ENCODE measurements at regions not wholly inside any gene's neighbourhood (a gene's known extent, or its start where the extent isn't known, plus 50 kb on each side); places are given as distances from the start of the nearest gene placed in this dataset.

GRCh38 chr14:26382901-26383685 is 214.7 kb downstream of the NOVA1 start:
- no peak for TF ChIP-seq CTCF (IDR thresholded peaks at IDR 0.05)
- Histone ChIP-seq H3K27me3 (no peaks in the 10 kb centered on the region), H3K9me3 (no peaks in the 10 kb centered on the region), H3K27ac (no peak overlapping the region), H3K4me3 (no peak overlapping the region), H3K4me1 (no peaks in the 10 kb centered on the region), H3K36me3 (no peaks in the 10 kb centered on the region)
- no peak for DNase-seq
- intact Hi-C loops (cut with DNase I; ENCODE audit: low total_unique reads): no loop called here

- Histone ChIP-seq H3K4me1 (no peaks in the 10 kb centered on the region), H3K27ac (no peak overlapping the region), H3K9me3 (no peaks in the 10 kb centered on the region), H3K27me3 (no peaks in the 10 kb centered on the region), H3K4me3 (no peak overlapping the region), H3K36me3 (no peaks in the 10 kb centered on the region)
- no peak for DNase-seq
- intact Hi-C loops (cut with DNase I; ENCODE audit: low total_unique reads): no loop called here
- no peak for TF ChIP-seq CTCF (IDR thresholded peaks at IDR 0.05)
These were observed 216.4 kb downstream of the NOVA1 start for GRCh38 chr14:26381405-26381804.

GRCh38 chr14:26380637-26381036 is 217.2 kb downstream of the NOVA1 start:
- Histone ChIP-seq H3K9me3 (no peaks in the 10 kb centered on the region), H3K4me1 (no peaks in the 10 kb centered on the region), H3K4me3 (no peak overlapping the region), H3K27ac (no peak overlapping the region), H3K36me3 (no peaks in the 10 kb centered on the region), H3K27me3 (no peaks in the 10 kb centered on the region)
- no peak for DNase-seq
- intact Hi-C loops (cut with DNase I; ENCODE audit: low total_unique reads): no loop called here
- no peak for TF ChIP-seq CTCF (IDR thresholded peaks at IDR 0.05)

- Histone ChIP-seq H3K9me3 (no peaks in the 10 kb centered on the region), H3K4me1 (no peaks in the 10 kb centered on the region), H3K27me3 (no peaks in the 10 kb centered on the region), H3K27ac (no peak overlapping the region), H3K36me3 (no peaks in the 10 kb centered on the region), H3K4me3 (no peak overlapping the region)
- DNase-seq: no peak
- no peak for TF ChIP-seq CTCF (IDR thresholded peaks at IDR 0.05)
- intact Hi-C loops (cut with DNase I; ENCODE audit: low total_unique reads): no loop called here
These were observed 217.9 kb downstream of the NOVA1 start for GRCh38 chr14:26379951-26380350.

GRCh38 chr14:26377150-26377549 is 220.7 kb downstream of the NOVA1 start:
- no peaks in the 10 kb centered on the region for H3K27me3 ChIP-seq
- H3K27ac ChIP-seq: no peak overlapping the region
- no peak for TF ChIP-seq CTCF (IDR thresholded peaks at IDR 0.05)
- no peaks in the 10 kb centered on the region for H3K9me3 ChIP-seq
- no peak for DNase-seq
- no peak overlapping the region for H3K4me3 ChIP-seq
- intact Hi-C loops (cut with DNase I; ENCODE audit: low total_unique reads): no loop called here
- H3K36me3 ChIP-seq: no peaks in the 10 kb centered on the region
- no peaks in the 10 kb centered on the region for H3K4me1 ChIP-seq

All from tibial artery (tissue), 4 donors.